ENCODE measurements at regions not wholly inside any gene's neighbourhood (a gene's known extent, or its start where the extent isn't known, plus 50 kb on each side); places are given as distances from the start of the nearest gene placed in this dataset.

DNA sequence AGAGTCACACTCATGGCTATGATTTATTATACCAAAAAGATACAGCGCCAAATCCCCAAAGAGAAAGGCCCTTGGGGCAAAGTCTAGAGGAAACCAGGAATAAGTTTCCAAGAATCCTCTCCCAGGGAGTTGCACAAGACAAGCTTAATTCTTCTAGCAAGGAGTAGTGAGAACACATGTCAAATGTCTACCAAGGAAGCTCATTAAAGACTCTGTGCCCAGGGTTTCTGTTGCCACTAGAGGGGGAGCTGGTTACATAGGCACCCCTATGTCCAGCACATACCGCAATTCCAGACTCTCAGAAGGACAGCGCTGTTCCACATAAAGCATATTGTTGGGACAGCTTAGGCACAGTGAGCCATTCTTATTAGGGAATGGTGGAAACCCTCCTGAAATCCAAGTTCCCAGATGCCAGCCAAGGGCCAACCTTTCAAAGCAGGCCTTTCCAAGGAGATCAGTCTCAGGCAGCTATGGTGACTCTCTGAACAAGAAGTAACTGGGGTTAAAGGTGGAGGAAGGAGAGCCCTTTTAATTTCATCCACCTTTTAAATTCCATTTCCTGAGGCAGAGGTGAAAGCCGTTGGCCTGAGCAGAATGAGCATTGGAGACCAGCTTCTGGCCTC lies 194.2 kb downstream of the UACA start:
- Histone ChIP-seq H3K27ac (peak overlapping the region in 1 of 4 donors; percentile 16), H3K4me3 (no peak overlapping the region), H3K27me3 (no peaks in the 10 kb centered on the region), H3K36me3 (no peaks in the 10 kb centered on the region), H3K9me3 (no peaks in the 10 kb centered on the region), H3K4me1 (no peaks in the 10 kb centered on the region)
- TF ChIP-seq POLR2A (IDR thresholded peaks at IDR 0.05), result no peak
- TF ChIP-seq, protein P1, sequence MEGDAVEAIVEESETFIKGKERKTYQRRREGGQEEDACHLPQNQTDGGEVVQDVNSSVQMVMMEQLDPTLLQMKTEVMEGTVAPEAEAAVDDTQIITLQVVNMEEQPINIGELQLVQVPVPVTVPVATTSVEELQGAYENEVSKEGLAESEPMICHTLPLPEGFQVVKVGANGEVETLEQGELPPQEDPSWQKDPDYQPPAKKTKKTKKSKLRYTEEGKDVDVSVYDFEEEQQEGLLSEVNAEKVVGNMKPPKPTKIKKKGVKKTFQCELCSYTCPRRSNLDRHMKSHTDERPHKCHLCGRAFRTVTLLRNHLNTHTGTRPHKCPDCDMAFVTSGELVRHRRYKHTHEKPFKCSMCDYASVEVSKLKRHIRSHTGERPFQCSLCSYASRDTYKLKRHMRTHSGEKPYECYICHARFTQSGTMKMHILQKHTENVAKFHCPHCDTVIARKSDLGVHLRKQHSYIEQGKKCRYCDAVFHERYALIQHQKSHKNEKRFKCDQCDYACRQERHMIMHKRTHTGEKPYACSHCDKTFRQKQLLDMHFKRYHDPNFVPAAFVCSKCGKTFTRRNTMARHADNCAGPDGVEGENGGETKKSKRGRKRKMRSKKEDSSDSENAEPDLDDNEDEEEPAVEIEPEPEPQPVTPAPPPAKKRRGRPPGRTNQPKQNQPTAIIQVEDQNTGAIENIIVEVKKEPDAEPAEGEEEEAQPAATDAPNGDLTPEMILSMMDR (IDR thresholded peaks at IDR 0.05), result peak in 4 of 6 experiments; percentile 21 to 59 (median 50)
- no peak for DNase-seq

DNA sequence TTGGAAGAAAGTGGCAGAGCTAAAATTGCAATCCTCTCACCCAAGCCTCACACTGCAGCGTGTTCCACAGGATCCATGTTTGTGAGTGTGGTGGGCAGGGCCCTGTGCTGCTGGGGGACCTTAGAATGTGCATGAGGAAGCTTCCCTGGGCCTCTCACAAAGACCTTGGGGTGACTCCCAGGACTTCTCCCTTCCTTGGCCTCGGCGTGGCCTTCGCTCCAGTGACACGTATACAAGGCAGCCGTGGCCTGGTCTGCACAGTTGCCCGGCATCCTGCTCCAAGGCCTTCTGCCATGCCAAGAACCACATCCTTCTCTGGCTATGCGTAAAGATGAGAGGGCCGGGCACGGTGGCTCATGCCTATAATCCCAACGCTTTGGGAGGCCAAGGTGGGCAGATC lies 196.4 kb downstream of the UACA start:
- Histone ChIP-seq H3K36me3 (no peaks in the 10 kb centered on the region), H3K4me1 (no peaks in the 10 kb centered on the region), H3K9me3 (no peaks in the 10 kb centered on the region), H3K4me3 (no peak overlapping the region), H3K27me3 (no peaks in the 10 kb centered on the region), H3K27ac (no peak overlapping the region)
- TF ChIP-seq, protein P1 (IDR thresholded peaks at IDR 0.05), result no peak
- no peak for TF ChIP-seq POLR2A (IDR thresholded peaks at IDR 0.05)
- DNase-seq, result no peak

DNA sequence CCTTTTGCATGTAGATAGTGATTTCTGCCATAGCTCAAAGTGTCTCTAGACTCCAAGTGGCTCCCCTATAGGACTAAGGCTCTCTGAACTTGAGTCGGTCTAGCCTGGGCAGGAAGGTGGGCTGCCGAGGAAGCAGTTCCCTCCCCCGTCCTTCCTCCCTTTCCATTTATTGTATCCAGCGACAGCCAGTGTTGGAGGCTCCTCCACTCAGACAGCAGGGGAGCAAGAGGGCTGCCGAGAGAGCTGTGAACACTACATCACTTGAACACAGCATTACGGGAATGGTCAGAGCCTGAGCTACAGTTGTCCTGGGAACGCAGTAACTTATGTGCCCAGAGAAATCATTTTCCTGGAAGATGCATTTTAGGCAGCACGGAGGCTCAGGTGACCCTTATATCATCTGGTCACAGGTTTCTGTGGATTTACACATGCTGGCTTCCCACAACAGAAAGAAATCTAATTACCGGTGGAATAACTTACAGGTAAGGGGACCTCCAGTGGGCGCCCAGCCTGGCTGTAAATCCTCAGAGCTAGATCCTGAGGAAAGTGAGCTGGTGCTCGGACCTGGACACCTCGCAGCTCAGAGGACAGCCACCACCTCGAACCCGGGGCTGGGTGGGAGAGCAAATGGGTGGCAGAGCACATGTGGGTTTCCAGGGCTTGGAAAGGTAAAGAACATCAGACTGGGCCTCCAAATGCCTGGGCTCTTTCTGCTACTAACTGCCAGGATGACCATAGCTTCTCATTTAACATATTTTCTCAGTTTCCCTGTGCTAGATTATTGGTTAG lies 197.1 kb downstream of the UACA start:
- Histone ChIP-seq H3K9me3 (no peaks in the 10 kb centered on the region), H3K36me3 (no peaks in the 10 kb centered on the region), H3K27me3 (no peaks in the 10 kb centered on the region), H3K4me1 (no peaks in the 10 kb centered on the region), H3K4me3 (no peak overlapping the region), H3K27ac (no peak overlapping the region)
- no peak for DNase-seq
- TF ChIP-seq, protein P1 (IDR thresholded peaks at IDR 0.05), result no peak
- no peak for TF ChIP-seq POLR2A (IDR thresholded peaks at IDR 0.05)

DNA sequence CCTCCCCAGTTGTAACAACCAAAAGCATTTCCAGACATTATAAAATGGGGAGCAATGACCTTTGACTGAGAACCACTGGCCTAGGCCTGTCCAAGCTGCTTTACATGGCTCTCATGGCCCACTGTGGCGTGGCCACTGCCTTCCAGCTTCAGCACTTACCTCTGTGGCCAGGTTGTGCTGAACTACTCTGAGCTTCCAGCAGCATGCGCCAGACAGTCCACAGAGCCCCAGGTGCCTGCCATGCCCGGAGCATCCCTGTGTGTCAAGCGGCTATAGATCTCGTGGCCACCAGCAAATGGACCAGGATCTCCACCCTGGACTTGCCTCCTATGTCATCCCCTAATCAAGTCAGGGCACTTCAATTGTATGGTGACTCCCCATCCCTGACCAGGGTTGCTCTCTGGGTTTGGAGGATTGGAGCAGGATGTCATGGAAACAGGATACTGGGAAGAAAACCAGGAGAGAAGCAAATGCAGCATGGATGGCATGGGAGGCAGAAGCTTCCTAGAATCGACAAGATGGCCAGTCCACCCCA lies 199.7 kb downstream of the UACA start:
- Histone ChIP-seq H3K27me3 (no peaks in the 10 kb centered on the region), H3K4me1 (peaks cover 0 to 17% (median 11%) of the 10 kb centered on the region in 4 donors), H3K4me3 (no peak overlapping the region), H3K9me3 (no peaks in the 10 kb centered on the region), H3K36me3 (no peaks in the 10 kb centered on the region), H3K27ac (no peak overlapping the region)
- no peak for DNase-seq
- TF ChIP-seq, protein P1 (IDR thresholded peaks at IDR 0.05), result no peak
- no peak for TF ChIP-seq POLR2A (IDR thresholded peaks at IDR 0.05)

DNA sequence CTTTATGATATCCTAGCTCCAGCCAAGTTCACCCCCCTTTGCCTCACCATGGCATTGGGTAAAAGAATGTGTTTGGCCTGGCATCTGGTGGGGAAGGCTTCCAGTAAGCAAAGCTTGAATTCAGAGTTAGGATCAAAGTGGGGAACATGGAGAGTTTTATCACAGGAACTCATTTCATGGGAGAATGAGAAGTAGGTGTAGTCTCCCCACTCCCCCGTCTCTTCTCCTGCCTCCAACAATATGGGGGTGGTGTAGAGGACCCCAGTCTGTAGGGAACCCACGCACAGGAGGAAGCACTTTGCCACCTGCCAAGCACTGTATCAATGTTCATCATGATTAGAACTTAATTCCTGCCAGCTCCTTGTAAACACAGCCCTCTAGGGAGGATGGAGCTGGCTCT lies 200.5 kb downstream of the UACA start:
- Histone ChIP-seq H3K27ac (no peak overlapping the region), H3K4me3 (no peak overlapping the region), H3K9me3 (no peaks in the 10 kb centered on the region), H3K27me3 (no peaks in the 10 kb centered on the region), H3K36me3 (no peaks in the 10 kb centered on the region), H3K4me1 (peaks cover 0 to 18% (median 13%) of the 10 kb centered on the region in 4 donors)
- TF ChIP-seq POLR2A (IDR thresholded peaks at IDR 0.05), result no peak
- TF ChIP-seq, protein P1 (IDR thresholded peaks at IDR 0.05), result no peak
- no peak for DNase-seq
